ENCODE measurements at regions not wholly inside any gene's neighbourhood (a gene's known extent, or its start where the extent isn't known, plus 50 kb on each side); places are given as distances from the start of the nearest gene placed in this dataset.
"Not testable (repeated sequence)": the region's sequence is repeated elsewhere in the genome, so short reads cannot be mapped to it uniquely, and the experiment has no call there.

DNA sequence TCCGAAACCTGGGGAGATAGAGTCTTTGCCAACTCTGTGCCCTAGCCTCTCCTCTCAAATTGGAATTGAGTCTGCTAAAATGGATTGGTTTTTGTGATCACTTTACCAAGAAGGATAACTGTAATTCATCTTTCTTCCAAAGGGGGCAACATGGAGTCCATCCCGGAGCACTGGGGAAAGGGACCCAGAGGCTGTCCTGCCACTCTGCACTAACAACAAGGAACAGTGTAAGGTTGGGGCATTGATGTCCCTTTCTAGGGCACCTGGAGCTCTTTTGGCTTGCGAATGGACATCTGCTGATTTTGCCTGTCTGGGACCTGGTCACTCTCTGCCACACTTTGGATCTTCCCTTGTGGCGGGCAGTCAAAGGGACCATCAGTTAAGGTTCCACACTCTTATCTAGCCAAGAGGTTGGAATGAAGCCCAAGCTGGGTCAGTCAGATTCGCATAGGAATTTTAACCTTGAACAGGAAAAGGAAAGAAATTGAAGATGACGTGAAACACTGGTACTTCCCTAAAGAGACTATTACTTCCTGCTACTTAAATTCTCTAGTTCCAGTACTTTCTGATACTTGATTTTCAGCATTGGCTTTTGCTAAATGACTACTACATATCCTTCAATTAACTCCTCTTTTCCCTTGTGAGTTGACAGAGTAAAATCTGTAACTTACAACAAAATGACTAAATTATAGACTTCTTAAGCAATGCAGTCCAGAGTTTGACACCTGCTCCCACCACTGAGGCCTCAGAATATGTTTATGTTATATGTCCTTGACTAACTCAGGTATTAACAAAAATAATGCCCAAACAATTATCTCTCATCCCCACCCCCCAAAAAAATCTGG lies 64.7 kb upstream of the KLF7 start:
- H3K36me3 ChIP-seq (ENCODE audit: control insufficient read depth, insufficient read depth, low read length) = no peaks in the 10 kb centered on the region
- intact Hi-C loops (cut with micrococcal nuclease) = no loop called here
- H3K27ac ChIP-seq (ENCODE audit: low read length) = no peak overlapping the region
- Mint-ChIP-seq H3K36me3 (no peaks in the 10 kb centered on the region), H3K27me3 (ENCODE audit: low read depth in 2 of 2) (peaks cover 10 to 29% of the 10 kb centered on the region in 2 donors), H3K4me3 (no peak overlapping the region), H3K9me3 (no peaks in the 10 kb centered on the region), H3K27ac (no peak overlapping the region), H3K4me1 (peaks cover 10 to 15% of the 10 kb centered on the region in 2 donors)
- no peaks in the 10 kb centered on the region for H3K27me3 ChIP-seq (ENCODE audit: control insufficient read depth, insufficient read depth, low read length)
- TF ChIP-seq, protein P1, sequence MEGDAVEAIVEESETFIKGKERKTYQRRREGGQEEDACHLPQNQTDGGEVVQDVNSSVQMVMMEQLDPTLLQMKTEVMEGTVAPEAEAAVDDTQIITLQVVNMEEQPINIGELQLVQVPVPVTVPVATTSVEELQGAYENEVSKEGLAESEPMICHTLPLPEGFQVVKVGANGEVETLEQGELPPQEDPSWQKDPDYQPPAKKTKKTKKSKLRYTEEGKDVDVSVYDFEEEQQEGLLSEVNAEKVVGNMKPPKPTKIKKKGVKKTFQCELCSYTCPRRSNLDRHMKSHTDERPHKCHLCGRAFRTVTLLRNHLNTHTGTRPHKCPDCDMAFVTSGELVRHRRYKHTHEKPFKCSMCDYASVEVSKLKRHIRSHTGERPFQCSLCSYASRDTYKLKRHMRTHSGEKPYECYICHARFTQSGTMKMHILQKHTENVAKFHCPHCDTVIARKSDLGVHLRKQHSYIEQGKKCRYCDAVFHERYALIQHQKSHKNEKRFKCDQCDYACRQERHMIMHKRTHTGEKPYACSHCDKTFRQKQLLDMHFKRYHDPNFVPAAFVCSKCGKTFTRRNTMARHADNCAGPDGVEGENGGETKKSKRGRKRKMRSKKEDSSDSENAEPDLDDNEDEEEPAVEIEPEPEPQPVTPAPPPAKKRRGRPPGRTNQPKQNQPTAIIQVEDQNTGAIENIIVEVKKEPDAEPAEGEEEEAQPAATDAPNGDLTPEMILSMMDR (IDR thresholded peaks at IDR 0.05) = peak; percentile 37
- no peaks in the 10 kb centered on the region for H3K9me3 ChIP-seq (ENCODE audit: control insufficient read depth, insufficient read depth, low read length)
- no peak for ATAC-seq
- no peak overlapping the region for H3K4me3 ChIP-seq (ENCODE audit: low read length)
- peak in 1 of 2 donors; percentile 12 for DNase-seq
- no peaks in the 10 kb centered on the region for H3K4me1 ChIP-seq (ENCODE audit: control insufficient read depth, insufficient read depth, low read length)
- 73% methylated on average over 5 of the region's 6 CpGs for WGBS (ENCODE audit: insufficient coverage)

DNA sequence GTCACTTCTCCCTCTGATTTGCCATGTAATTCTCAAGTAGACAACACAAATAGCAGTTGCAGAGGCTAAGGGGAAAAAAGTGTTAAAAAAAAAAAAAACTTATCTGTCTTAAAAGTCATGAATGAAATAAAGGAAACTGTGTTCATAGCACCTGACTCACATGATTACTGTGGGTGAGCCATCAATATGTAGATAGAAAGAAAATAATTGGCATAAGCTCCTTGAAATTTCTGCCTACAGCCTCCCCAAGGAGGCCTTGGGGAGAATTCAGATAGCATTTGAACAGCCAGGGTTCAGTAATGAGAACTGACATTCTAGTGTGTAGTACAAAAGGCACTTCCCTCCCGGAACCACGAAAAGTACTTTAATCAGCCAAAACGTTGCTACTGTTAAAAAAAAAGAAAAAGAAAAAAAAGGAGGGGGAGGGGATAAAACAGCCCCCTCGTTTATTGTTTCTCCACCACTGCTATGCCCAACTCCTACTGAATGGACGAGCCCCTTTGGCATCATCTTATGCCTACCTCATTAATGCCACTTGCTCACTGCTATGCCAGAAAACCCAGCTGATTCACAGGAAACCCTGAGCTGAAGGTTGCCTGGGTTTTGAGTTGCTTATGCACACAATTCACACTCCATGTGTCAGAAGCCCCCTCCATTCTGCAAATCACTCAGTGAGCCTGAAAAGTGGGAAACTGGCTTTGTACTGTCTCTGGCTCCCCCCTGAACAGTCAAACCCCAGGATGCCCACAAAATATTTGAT lies 65.5 kb upstream of the KLF7 start:
- H3K9me3 ChIP-seq (ENCODE audit: control insufficient read depth, insufficient read depth, low read length) = no peaks in the 10 kb centered on the region
- no peaks in the 10 kb centered on the region for H3K4me1 ChIP-seq (ENCODE audit: control insufficient read depth, insufficient read depth, low read length)
- ATAC-seq = no peak
- TF ChIP-seq, protein P1 (IDR thresholded peaks at IDR 0.05) = no peak
- intact Hi-C loops (cut with micrococcal nuclease) = no loop called here
- H3K27ac Mint-ChIP-seq = no peak overlapping the region
- H3K4me1 Mint-ChIP-seq = peaks cover 10 to 15% of the 10 kb centered on the region in 2 donors
- no peaks in the 10 kb centered on the region for H3K36me3 Mint-ChIP-seq
- no peaks in the 10 kb centered on the region for H3K27me3 ChIP-seq (ENCODE audit: control insufficient read depth, insufficient read depth, low read length)
- H3K4me3 Mint-ChIP-seq = no peak overlapping the region
- H3K27ac ChIP-seq (ENCODE audit: low read length) = no peak overlapping the region
- peak in 1 of 2 donors; percentile 9 for DNase-seq
- H3K36me3 ChIP-seq (ENCODE audit: control insufficient read depth, insufficient read depth, low read length) = no peaks in the 10 kb centered on the region
- no peaks in the 10 kb centered on the region for H3K9me3 Mint-ChIP-seq
- peaks cover 8 to 25% of the 10 kb centered on the region in 2 donors for H3K27me3 Mint-ChIP-seq (ENCODE audit: low read depth in 2 of 2)
- 10% methylated on average over 2 of the region's 5 CpGs for WGBS (ENCODE audit: insufficient coverage)
- H3K4me3 ChIP-seq (ENCODE audit: low read length) = no peak overlapping the region

DNA sequence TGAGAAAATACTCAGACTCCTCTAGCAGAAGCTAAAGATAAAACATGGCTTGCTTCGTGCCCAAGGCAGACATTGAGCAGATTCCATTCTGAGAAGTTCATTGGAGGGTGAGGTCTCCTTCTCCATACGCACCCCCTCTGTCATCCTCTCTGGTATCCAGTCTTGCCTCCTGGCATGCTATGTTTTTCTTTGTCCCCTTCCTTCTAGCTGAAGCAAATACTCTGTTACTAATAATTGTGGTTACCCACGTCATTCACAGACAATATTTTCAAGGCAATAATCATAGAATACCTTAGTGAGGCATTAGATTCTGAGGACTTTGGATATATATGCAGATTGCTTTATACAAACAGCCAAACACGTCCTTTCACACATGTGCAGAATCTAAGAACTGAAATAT lies 66.2 kb upstream of the KLF7 start:
- Histone ChIP-seq H3K36me3 (ENCODE audit: control insufficient read depth, insufficient read depth, low read length) (no peaks in the 10 kb centered on the region), H3K27me3 (ENCODE audit: control insufficient read depth, insufficient read depth, low read length) (no peaks in the 10 kb centered on the region), H3K4me1 (ENCODE audit: control insufficient read depth, insufficient read depth, low read length) (no peaks in the 10 kb centered on the region), H3K4me3 (ENCODE audit: low read length) (no peak overlapping the region), H3K9me3 (ENCODE audit: control insufficient read depth, insufficient read depth, low read length) (no peaks in the 10 kb centered on the region), H3K27ac (ENCODE audit: low read length) (no peak overlapping the region)
- WGBS (ENCODE audit: insufficient coverage) = 97% methylated on average over 3 of the region's 4 CpGs
- peaks cover 8 to 18% of the 10 kb centered on the region in 2 donors for H3K27me3 Mint-ChIP-seq (ENCODE audit: low read depth in 2 of 2)
- TF ChIP-seq, protein P1 (IDR thresholded peaks at IDR 0.05) = no peak
- no peak overlapping the region for H3K4me3 Mint-ChIP-seq
- no peaks in the 10 kb centered on the region for H3K9me3 Mint-ChIP-seq
- ATAC-seq = no peak
- no peak overlapping the region for H3K27ac Mint-ChIP-seq
- intact Hi-C loops (cut with micrococcal nuclease) = no loop called here
- H3K4me1 Mint-ChIP-seq = peaks cover 10 to 15% of the 10 kb centered on the region in 2 donors
- H3K36me3 Mint-ChIP-seq = no peaks in the 10 kb centered on the region
- no peak for DNase-seq

DNA sequence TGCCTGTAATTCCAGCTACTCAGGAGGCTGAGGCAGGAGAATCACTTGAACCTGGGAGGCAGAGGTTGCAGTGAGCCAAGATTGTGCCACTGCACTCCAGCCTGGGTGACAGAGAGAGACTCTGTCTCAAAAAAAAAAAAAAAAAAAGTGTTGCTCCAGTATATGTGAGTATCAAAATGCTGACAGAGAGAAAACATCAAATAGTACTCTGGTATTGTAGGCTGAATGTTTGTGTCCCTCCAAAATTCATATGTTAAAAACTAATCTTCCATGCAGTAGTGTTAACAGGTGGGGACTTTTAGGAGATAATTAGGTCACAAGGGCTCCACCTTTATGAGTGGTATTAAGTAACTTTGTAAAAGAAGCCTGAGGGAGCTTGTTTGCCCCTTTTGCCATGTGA lies 67.4 kb upstream of the KLF7 start:
- intact Hi-C loops (cut with micrococcal nuclease); H3K36me3 Mint-ChIP-seq; H3K4me3 ChIP-seq (ENCODE audit: low read length); H3K36me3 ChIP-seq (ENCODE audit: control insufficient read depth, insufficient read depth, low read length); H3K4me3 Mint-ChIP-seq; H3K9me3 ChIP-seq (ENCODE audit: control insufficient read depth, insufficient read depth, low read length); H3K4me1 ChIP-seq (ENCODE audit: control insufficient read depth, insufficient read depth, low read length); DNase-seq; ATAC-seq; H3K27me3 ChIP-seq (ENCODE audit: control insufficient read depth, insufficient read depth, low read length); H3K27ac ChIP-seq (ENCODE audit: low read length); H3K27ac Mint-ChIP-seq; H3K9me3 Mint-ChIP-seq: not testable (repeated sequence)
- H3K27me3 Mint-ChIP-seq (ENCODE audit: low read depth in 2 of 2) = peaks cover 8 to 17% of the 10 kb centered on the region in 2 donors
- H3K4me1 Mint-ChIP-seq = peaks cover 10 to 15% of the 10 kb centered on the region in 2 donors

Measured in natural killer cell (primary cell).